ENCODE measurements at regions not wholly inside any gene's neighbourhood (a gene's known extent, or its start where the extent isn't known, plus 50 kb on each side); places are given as distances from the start of the nearest gene placed in this dataset.
"Not testable (repeated sequence)": the region's sequence is repeated elsewhere in the genome, so short reads cannot be mapped to it uniquely, and the experiment has no call there.

GRCh38 chr2:19116918-19117317, 241.5 kb downstream of the OSR1 start:
- Histone ChIP-seq H3K4me1 (ENCODE audit: insufficient read depth, low read length) (peaks cover 19% of the 10 kb centered on the region), H3K27me3 (ENCODE audit: insufficient read depth, low read length) (no peaks in the 10 kb centered on the region), H3K4me3 (ENCODE audit: low read length) (no peak overlapping the region), H3K9me3 (ENCODE audit: low read length) (no peaks in the 10 kb centered on the region), H2AFZ (ENCODE audit: low read depth, low read length) (no peak overlapping the region), H3K36me3 (ENCODE audit: insufficient read depth, low read length) (no peaks in the 10 kb centered on the region)

- Histone ChIP-seq H3K4me1 (ENCODE audit: insufficient read depth, low read length) (peaks cover 13% of the 10 kb centered on the region), H3K4me3 (ENCODE audit: low read length) (no peak overlapping the region), H3K27me3 (ENCODE audit: insufficient read depth, low read length) (no peaks in the 10 kb centered on the region)
These were observed 243.6 kb downstream of the OSR1 start for GRCh38 chr2:19114754-19115231.

DNA sequence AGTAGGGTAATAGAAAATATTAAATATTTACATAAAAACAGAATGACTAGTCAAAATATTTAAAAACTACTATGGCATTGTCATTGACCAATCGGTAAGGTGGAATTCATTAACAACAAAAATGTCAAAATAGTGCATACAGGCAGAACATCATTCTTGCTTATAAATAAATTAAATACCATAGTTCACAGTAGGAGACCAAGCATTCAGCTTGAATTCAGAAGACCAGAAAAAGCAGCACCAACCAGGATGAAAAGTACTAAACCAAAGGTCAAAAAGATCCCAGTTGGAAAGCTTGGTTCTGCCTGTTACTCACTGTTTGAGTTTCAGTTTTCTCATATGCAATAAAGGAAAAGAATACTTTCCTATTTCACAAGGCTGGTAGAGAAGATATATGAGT, 244.3 kb downstream of the OSR1 start:
- Histone ChIP-seq H3K27me3 (ENCODE audit: insufficient read depth, low read length) (no peaks in the 10 kb centered on the region), H3K9me3 (ENCODE audit: low read length) (no peaks in the 10 kb centered on the region), H3K4me3 (ENCODE audit: low read length) (no peak overlapping the region), H3K36me3 (ENCODE audit: insufficient read depth, low read length) (no peaks in the 10 kb centered on the region), H2AFZ (ENCODE audit: low read depth, low read length) (no peak overlapping the region), H3K4me1 (ENCODE audit: insufficient read depth, low read length) (peaks cover 13% of the 10 kb centered on the region)

More at GRCh38 chr2:19114754-19115231, 243.6 kb downstream of the OSR1 start:
- Histone ChIP-seq H2AFZ (ENCODE audit: low read depth, low read length) (no peak overlapping the region), H3K9me3 (ENCODE audit: low read length) (no peaks in the 10 kb centered on the region), H3K36me3 (ENCODE audit: insufficient read depth, low read length) (no peaks in the 10 kb centered on the region)

- H3K36me3 ChIP-seq (ENCODE audit: insufficient read depth, low read length) = no peaks in the 10 kb centered on the region
- no peaks in the 10 kb centered on the region for H3K9me3 ChIP-seq (ENCODE audit: low read length)
- H3K27me3 ChIP-seq (ENCODE audit: insufficient read depth, low read length) = no peaks in the 10 kb centered on the region
- H3K4me1 ChIP-seq (ENCODE audit: insufficient read depth, low read length) = peaks cover 17% of the 10 kb centered on the region
- H3K4me3 ChIP-seq (ENCODE audit: low read length) = no peak overlapping the region
- H2AFZ ChIP-seq (ENCODE audit: low read depth, low read length) = no peak overlapping the region
These were observed 247.1 kb downstream of the OSR1 start for GRCh38 chr2:19111354-19111753.

DNA sequence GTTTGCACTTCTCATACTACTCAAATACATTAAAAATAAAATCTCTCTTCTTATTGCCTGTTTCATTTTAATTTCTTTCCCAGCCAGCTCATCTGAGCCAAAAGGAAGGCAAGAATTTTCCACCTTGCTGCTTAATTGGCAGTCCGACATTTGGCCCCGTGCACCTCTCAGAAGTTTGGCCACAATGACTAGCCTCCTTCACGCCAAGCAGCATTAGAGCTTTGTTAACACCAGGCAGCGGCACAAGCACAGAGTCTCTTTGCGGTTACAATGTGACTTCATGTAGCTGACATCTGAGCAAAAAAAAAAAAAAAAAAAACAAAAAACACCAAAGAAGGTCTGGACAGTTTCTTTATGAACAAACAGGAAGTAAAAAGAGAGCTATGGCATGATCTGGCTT, 248.9 kb downstream of the OSR1 start:
- H3K36me3 ChIP-seq (ENCODE audit: insufficient read depth, low read length) = no peaks in the 10 kb centered on the region
- no peaks in the 10 kb centered on the region for H3K27me3 ChIP-seq (ENCODE audit: insufficient read depth, low read length)
- H3K4me1 ChIP-seq (ENCODE audit: insufficient read depth, low read length) = peaks cover 17% of the 10 kb centered on the region
- H3K4me3 ChIP-seq (ENCODE audit: low read length) = no peak overlapping the region
- no peak overlapping the region for H2AFZ ChIP-seq (ENCODE audit: low read depth, low read length)
- no peaks in the 10 kb centered on the region for H3K9me3 ChIP-seq (ENCODE audit: low read length)

DNA sequence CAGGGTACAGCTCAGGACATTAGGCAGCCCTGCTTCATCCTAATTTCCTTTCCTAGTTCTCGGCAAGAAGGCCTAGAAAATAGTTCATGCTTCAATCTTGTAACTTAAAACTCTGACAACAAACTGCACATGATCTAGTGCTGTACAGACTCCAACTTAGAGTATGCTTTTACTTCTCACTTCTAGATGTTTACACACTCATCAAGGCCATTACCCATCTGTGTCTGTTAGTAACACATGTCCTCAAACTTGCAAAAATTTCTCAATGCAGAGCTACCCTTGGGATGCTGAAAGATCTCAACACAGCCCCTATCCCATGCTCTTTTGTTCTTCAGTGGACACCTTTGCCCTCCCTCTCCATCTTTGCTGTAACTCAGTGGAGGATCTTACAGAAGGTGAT, 252.0 kb downstream of the OSR1 start:
- Histone ChIP-seq H3K27me3 (ENCODE audit: insufficient read depth, low read length) (no peaks in the 10 kb centered on the region), H3K4me1 (ENCODE audit: insufficient read depth, low read length) (peaks cover 17% of the 10 kb centered on the region), H3K9me3 (ENCODE audit: low read length) (no peaks in the 10 kb centered on the region), H2AFZ (ENCODE audit: low read depth, low read length) (no peak overlapping the region), H3K4me3 (ENCODE audit: low read length) (no peak overlapping the region), H3K36me3 (ENCODE audit: insufficient read depth, low read length) (no peaks in the 10 kb centered on the region)

DNA sequence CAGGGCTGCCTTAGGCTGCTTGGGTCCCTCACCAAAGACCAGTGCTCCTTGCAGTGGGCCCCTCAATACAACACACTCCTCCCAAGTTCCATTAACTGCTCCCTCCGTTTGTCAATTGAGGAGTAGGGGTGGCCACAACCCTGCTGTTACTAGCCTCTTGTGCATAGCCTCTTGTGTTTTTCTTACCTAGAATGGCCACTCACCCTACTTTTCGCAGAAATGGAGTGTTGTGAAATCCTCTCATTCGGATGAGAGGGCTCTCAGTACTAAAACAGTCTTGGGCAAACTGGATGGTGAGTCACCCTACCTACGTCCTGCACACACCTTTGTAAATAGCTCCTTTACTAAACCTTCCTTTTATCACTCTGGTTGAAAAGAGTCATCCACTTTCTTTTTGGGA, 253.9 kb downstream of the OSR1 start:
- Histone ChIP-seq H3K4me3 (ENCODE audit: low read length) (no peak overlapping the region), H2AFZ (ENCODE audit: low read depth, low read length) (no peak overlapping the region), H3K4me1 (ENCODE audit: insufficient read depth, low read length) (peaks cover 10% of the 10 kb centered on the region), H3K36me3 (ENCODE audit: insufficient read depth, low read length) (no peaks in the 10 kb centered on the region), H3K9me3 (ENCODE audit: low read length) (no peaks in the 10 kb centered on the region), H3K27me3 (ENCODE audit: insufficient read depth, low read length) (no peaks in the 10 kb centered on the region)

DNA sequence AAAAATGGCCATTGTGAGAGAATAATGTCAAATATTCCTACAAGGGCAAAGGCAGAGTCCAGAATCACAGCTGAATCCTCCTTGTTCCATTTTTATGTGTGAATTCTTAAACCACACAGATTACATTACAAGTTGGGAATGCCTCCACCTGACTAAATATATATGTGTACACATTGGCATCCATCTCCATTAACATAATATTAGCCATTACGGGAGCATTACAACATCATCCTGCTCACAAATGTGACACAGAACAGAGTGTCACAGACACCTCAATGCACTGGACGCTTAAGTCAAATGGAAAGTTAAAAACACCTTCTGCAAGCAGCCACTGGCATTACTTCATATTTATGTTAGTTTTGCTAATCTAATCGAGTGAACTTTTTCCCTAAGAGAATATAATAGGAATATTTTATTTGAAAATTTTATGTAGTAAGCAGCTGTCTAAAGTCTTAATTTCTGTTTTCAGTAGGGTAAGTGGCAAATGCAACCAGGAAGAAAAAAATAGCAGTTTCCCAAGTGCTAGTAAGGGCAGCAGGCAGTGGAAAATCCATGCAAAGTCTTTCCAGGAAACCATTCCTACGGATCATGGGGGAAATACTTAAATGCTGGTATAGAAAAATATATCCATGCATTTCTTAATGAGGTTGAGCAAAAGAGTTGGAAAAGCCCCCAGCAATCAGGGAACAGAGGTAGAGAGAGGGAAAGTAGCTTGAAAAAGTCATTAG, 255.6 kb downstream of the OSR1 start:
- no peak overlapping the region for H2AFZ ChIP-seq (ENCODE audit: low read depth, low read length)
- H3K4me1 ChIP-seq (ENCODE audit: insufficient read depth, low read length) = no peaks in the 10 kb centered on the region
- H3K4me3 ChIP-seq (ENCODE audit: low read length) = no peak overlapping the region
- H3K27me3 ChIP-seq (ENCODE audit: insufficient read depth, low read length) = no peaks in the 10 kb centered on the region
- no peaks in the 10 kb centered on the region for H3K9me3 ChIP-seq (ENCODE audit: low read length)
- no peaks in the 10 kb centered on the region for H3K36me3 ChIP-seq (ENCODE audit: insufficient read depth, low read length)

- Histone ChIP-seq H3K36me3 (ENCODE audit: insufficient read depth, low read length) (no peaks in the 10 kb centered on the region), H2AFZ (ENCODE audit: low read depth, low read length) (no peak overlapping the region), H3K4me3 (ENCODE audit: low read length) (no peak overlapping the region), H3K4me1 (ENCODE audit: insufficient read depth, low read length) (no peaks in the 10 kb centered on the region), H3K27me3 (ENCODE audit: insufficient read depth, low read length) (no peaks in the 10 kb centered on the region), H3K9me3 (ENCODE audit: low read length) (no peaks in the 10 kb centered on the region)
These were observed 256.5 kb downstream of the OSR1 start for GRCh38 chr2:19101968-19102367.

- no peaks in the 10 kb centered on the region for H3K4me1 ChIP-seq (ENCODE audit: insufficient read depth, low read length)
- no peak overlapping the region for H3K4me3 ChIP-seq (ENCODE audit: low read length)
- no peaks in the 10 kb centered on the region for H3K9me3 ChIP-seq (ENCODE audit: low read length)
- H3K36me3 ChIP-seq (ENCODE audit: insufficient read depth, low read length) = no peaks in the 10 kb centered on the region
- H2AFZ ChIP-seq (ENCODE audit: low read depth, low read length) = no peak overlapping the region
- H3K27me3 ChIP-seq (ENCODE audit: insufficient read depth, low read length) = no peaks in the 10 kb centered on the region
These were observed 257.9 kb downstream of the OSR1 start for GRCh38 chr2:19100570-19100969.

GRCh38 chr2:19099181-19099580, 259.2 kb downstream of the OSR1 start:
- Histone ChIP-seq H3K27me3 (ENCODE audit: insufficient read depth, low read length) (no peaks in the 10 kb centered on the region), H3K4me1 (ENCODE audit: insufficient read depth, low read length) (no peaks in the 10 kb centered on the region), H3K9me3 (ENCODE audit: low read length) (no peaks in the 10 kb centered on the region), H3K4me3 (ENCODE audit: low read length) (no peak overlapping the region), H2AFZ (ENCODE audit: low read depth, low read length) (no peak overlapping the region), H3K36me3 (ENCODE audit: insufficient read depth, low read length) (no peaks in the 10 kb centered on the region)

GRCh38 chr2:19098467-19099160, 259.8 kb downstream of the OSR1 start:
- H3K4me1 ChIP-seq (ENCODE audit: insufficient read depth, low read length) = no peaks in the 10 kb centered on the region
- H2AFZ ChIP-seq (ENCODE audit: low read depth, low read length) = no peak overlapping the region
- H3K36me3 ChIP-seq (ENCODE audit: insufficient read depth, low read length) = no peaks in the 10 kb centered on the region
- H3K27me3 ChIP-seq (ENCODE audit: insufficient read depth, low read length) = no peaks in the 10 kb centered on the region
- H3K9me3 ChIP-seq (ENCODE audit: low read length) = no peaks in the 10 kb centered on the region
- H3K4me3 ChIP-seq (ENCODE audit: low read length) = no peak overlapping the region

- not testable (repeated sequence) for H3K9me3 ChIP-seq (ENCODE audit: low read length); H3K4me1 ChIP-seq (ENCODE audit: insufficient read depth, low read length); H3K27me3 ChIP-seq (ENCODE audit: insufficient read depth, low read length); H2AFZ ChIP-seq (ENCODE audit: low read depth, low read length); H3K4me3 ChIP-seq (ENCODE audit: low read length); H3K36me3 ChIP-seq (ENCODE audit: insufficient read depth, low read length)
These were observed 268.9 kb downstream of the OSR1 start for GRCh38 chr2:19089476-19089875.

Data from neuron (in vitro differentiated cells).